IMR-90 (cell line): ENCODE measurements at regions not wholly inside any gene's neighbourhood (a gene's known extent, or its start where the extent isn't known, plus 50 kb on each side); places are given as distances from the start of the nearest gene placed in this dataset.

Source experiments
- ATAC-seq: fragments of 200-7000 bp; cut with Tn5 transposase; 2 replicates; pipeline ENCODE4 v1.9.1; 2020; ENCODE audit warnings: low read depth, mild to moderate bottlenecking, moderate library complexity
- BruUV-seq: library from RNA; stranded (reverse); fragments of 400-500 nt; replicated peaks from 2 replicates; lab custom pipeline; 2021; lab: Mats Ljungman, UMichigan
- CTCF ChIA-PET: fragments of 300-600 bp; formaldehyde crosslinking; extraction: SDS; loops from one replicate; lab custom pipeline; 2021; ENCODE audit warnings: antibody characterized with exemption; lab: Yijun Ruan, JAX
- POLR2A ChIA-PET: fragments of 300-600 bp; sonication (Branson Sonifier 250); formaldehyde crosslinking; loops from one replicate; lab custom pipeline; 2022; ENCODE audit warnings: antibody characterized with exemption; ENCODE audit not compliant: unreplicated experiment; lab: Charles Lee
- DNase-seq: peaks from one replicate; pipeline ENCODE4 v3.0.0; 2013
- H2AFZ ChIP-seq: replicated peaks from 2 replicates; pipeline ENCODE3; 2013; ENCODE audit warnings: low read length, mild to moderate bottlenecking; ENCODE audit not compliant: poor library complexity
- H2AK5ac ChIP-seq: 2 replicates; pipeline ENCODE4 v1.6.1; 2013; ENCODE audit warnings: low read depth, low read length, inconsistent platforms
- H2AK9ac ChIP-seq: replicated peaks from 2 replicates; pipeline ENCODE3; 2013; ENCODE audit warnings: mild to moderate bottlenecking, low read depth, low read length, moderate library complexity; ENCODE audit not compliant: poor library complexity
- H2BK120ac ChIP-seq: 2 replicates; pipeline ENCODE4 v1.6.1; 2013; ENCODE audit warnings: low read depth, low read length, inconsistent platforms
- H2BK15ac ChIP-seq: 3 replicates; pipeline ENCODE4 v1.6.1; 2013; ENCODE audit warnings: low read depth, low read length, inconsistent platforms
- H2BK20ac ChIP-seq: 2 replicates; pipeline ENCODE4 v1.6.1; 2013; ENCODE audit warnings: low read depth, mild to moderate bottlenecking, inconsistent platforms, low read length, moderate library complexity
- H2BK5ac ChIP-seq: 2 replicates; pipeline ENCODE4 v1.6.1; 2013; ENCODE audit warnings: mild to moderate bottlenecking, low read depth, low read length, inconsistent platforms; ENCODE audit not compliant: poor library complexity, severe bottlenecking
- H3K14ac ChIP-seq: replicated peaks from 2 replicates; pipeline ENCODE4 v1.6.1; 2013; ENCODE audit warnings: low read depth, low read length, inconsistent platforms
- H3K18ac ChIP-seq: 2 replicates; pipeline ENCODE4 v1.6.1; 2013; ENCODE audit warnings: low read depth, low read length, control low read depth
- H3K23ac ChIP-seq: 2 replicates; pipeline ENCODE4 v1.6.1; 2013; ENCODE audit warnings: low read depth, low read length, inconsistent platforms
- H3K27ac ChIP-seq: 2 replicates; pipeline ENCODE4 v1.5.1; 2013; ENCODE audit warnings: mild to moderate bottlenecking, control low read depth, low read length; ENCODE audit not compliant: insufficient read depth
- H3K27me3 ChIP-seq: 2 replicates; pipeline ENCODE4 v1.6.1; 2013; ENCODE audit warnings: low read length; ENCODE audit not compliant: control insufficient read depth, insufficient read depth
- H3K36me3 ChIP-seq: 2 replicates; pipeline ENCODE4 v1.6.1; 2013; ENCODE audit warnings: low read length, mixed read lengths; ENCODE audit not compliant: control insufficient read depth, insufficient read depth
- H3K4ac ChIP-seq: 2 replicates; pipeline ENCODE4 v1.6.1; 2013; ENCODE audit warnings: low read depth, low read length, inconsistent platforms
- H3K4me1 ChIP-seq: 2 replicates; pipeline ENCODE4 v1.6.1; 2013; ENCODE audit warnings: low read length, mixed read lengths; ENCODE audit not compliant: control insufficient read depth, insufficient read depth
- H3K4me2 ChIP-seq: 2 replicates; pipeline ENCODE4 v1.6.1; 2013; ENCODE audit warnings: low read depth, mild to moderate bottlenecking, control low read depth, low read length, moderate library complexity
- H3K4me3 ChIP-seq: 2 replicates; pipeline ENCODE4 v1.5.1; 2013; ENCODE audit warnings: low read depth, mild to moderate bottlenecking, control low read depth, low read length, moderate library complexity; ENCODE audit not compliant: insufficient read depth
- H3K56ac ChIP-seq: 2 replicates; pipeline ENCODE4 v1.6.1; 2013; ENCODE audit warnings: low read length, inconsistent platforms; ENCODE audit not compliant: insufficient read depth; ENCODE audit errors: extremely low read depth
- H3K79me1 ChIP-seq, 2 experiments: 2 replicates each; pipeline ENCODE4 v1.6.1; 2013; ENCODE audit warnings: low read length in 2 of 2, inconsistent platforms in 1 of 2, low read depth in 1 of 2
- H3K9ac ChIP-seq: 2 replicates; pipeline ENCODE4 v1.6.1; 2013; ENCODE audit warnings: low read depth, low read length, control low read depth
- H3K9me1 ChIP-seq: 2 replicates; pipeline ENCODE4 v1.6.1; 2013; ENCODE audit warnings: low read length, inconsistent platforms; ENCODE audit not compliant: insufficient read depth
- H3K9me3 ChIP-seq: 2 replicates; pipeline ENCODE4 v1.6.1; 2013; ENCODE audit warnings: low read length; ENCODE audit not compliant: control insufficient read depth, insufficient read depth
- H4K20me1 ChIP-seq: 2 replicates; pipeline ENCODE4 v1.6.1; 2013; ENCODE audit warnings: low read length, inconsistent platforms; ENCODE audit not compliant: insufficient read depth
- H4K5ac ChIP-seq: 2 replicates; pipeline ENCODE4 v1.6.1; 2013; ENCODE audit warnings: mild to moderate bottlenecking, low read depth, low read length, control low read depth
- H4K8ac ChIP-seq, 2 experiments: 2 replicates each; pipeline ENCODE4 v1.6.1; 2013; ENCODE audit warnings: low read depth in 2 of 2, low read length in 2 of 2, control low read depth in 1 of 2, inconsistent platforms in 1 of 2
- H4K91ac ChIP-seq: 2 replicates; pipeline ENCODE4 v1.6.1; 2013; ENCODE audit warnings: low read depth, low read length, inconsistent platforms; ENCODE audit not compliant: insufficient read depth
- BHLHE40 ChIP-seq: fragments of 150-350 bp; IDR thresholded peaks from 2 replicates; pipeline ENCODE4 v1.6.1; 2016; ENCODE audit warnings: mild to moderate bottlenecking, low read depth, low read length
- CEBPB ChIP-seq: IDR thresholded peaks from 2 replicates; pipeline ENCODE4 v1.6.1; 2012; ENCODE audit warnings: low read depth, low read length, improper control_type of control experiment
- CHD1 ChIP-seq: IDR thresholded peaks from 2 replicates; pipeline ENCODE4 v1.6.1; 2012; ENCODE audit warnings: low read depth, low read length, improper control_type of control experiment
- FOS ChIP-seq: fragments of 150-350 bp; IDR thresholded peaks from 2 replicates; pipeline ENCODE4 v1.6.1; 2016; ENCODE audit warnings: low read depth, low read length
- MAFK ChIP-seq: IDR thresholded peaks from 2 replicates; pipeline ENCODE4 v1.6.1; 2012; ENCODE audit warnings: low read depth, low read length, improper control_type of control experiment
- NFE2L2 ChIP-seq: fragments of 150-350 bp; IDR thresholded peaks from 2 replicates; pipeline ENCODE4 v1.6.1; 2016; ENCODE audit warnings: low read depth, mild to moderate bottlenecking, low read length
- POLR2A ChIP-seq: IDR thresholded peaks from 2 replicates; pipeline ENCODE4 v1.6.1; 2012; ENCODE audit warnings: mild to moderate bottlenecking, low read depth, low read length
- RAD21 ChIP-seq: IDR thresholded peaks from 2 replicates; pipeline ENCODE4 v1.6.1; 2012; ENCODE audit warnings: low read length, improper control_type of control experiment
- RCOR1 ChIP-seq: IDR thresholded peaks from 2 replicates; pipeline ENCODE4 v1.6.1; 2012; ENCODE audit warnings: mild to moderate bottlenecking, low read length, improper control_type of control experiment; ENCODE audit not compliant: insufficient replicate concordance
- SMC3 ChIP-seq: fragments of 150-350 bp; IDR thresholded peaks from 2 replicates; pipeline ENCODE4 v1.6.1; 2016; ENCODE audit warnings: low read depth, mild to moderate bottlenecking, antibody characterized with exemption, low read length, moderate library complexity
- WGBS, 2 experiments: methylation state at CpG; one replicate each; pipeline versions ENCODE4 v1.1.5 to v1.1.7; 2013; ENCODE audit warnings: missing lambda C conversion rate in 2 of 2; ENCODE audit not compliant: insufficient read length in 1 of 2; ENCODE audit errors: extremely low coverage in 2 of 2; 5-methylcytosine and 5-hydroxymethylcytosine counted together
- dilution Hi-C: fragments of 300-500 bp; cut with HindIII; formaldehyde crosslinking; loops from one replicate; pipeline ENCODE4 v1.14.3; 2018; ENCODE audit warnings: low sequenced_read_pairs; ENCODE audit not compliant: unreplicated experiment
- in situ Hi-C: fragments of 300-500 bp; cut with MboI; formaldehyde crosslinking; loops from 3 replicates; pipeline ENCODE4 v1.14.3; 2019; ENCODE audit warnings: low sequenced_read_pairs, inconsistent platforms, mixed read lengths
- intact Hi-C: fragments of 100-400 bp; cut with micrococcal nuclease; formaldehyde crosslinking; loops from 2 replicates; pipeline ENCODE4 v1.10.0; 2022
- TF ChIP-seq, protein P1 (sequence below): fragments of 150-350 bp; IDR thresholded peaks from 2 replicates; pipeline ENCODE4 v1.6.1; 2016; ENCODE audit warnings: low read depth, mild to moderate bottlenecking, low read length, moderate library complexity, borderline replicate concordance
- TF ChIP-seq, protein P2 (sequence below): conservative IDR thresholded peaks from 2 replicates; pipeline ENCODE4 v1.5.1; 2012; ENCODE audit warnings: mild to moderate bottlenecking, low read depth, low read length, improper control_type of control experiment

DNA sequence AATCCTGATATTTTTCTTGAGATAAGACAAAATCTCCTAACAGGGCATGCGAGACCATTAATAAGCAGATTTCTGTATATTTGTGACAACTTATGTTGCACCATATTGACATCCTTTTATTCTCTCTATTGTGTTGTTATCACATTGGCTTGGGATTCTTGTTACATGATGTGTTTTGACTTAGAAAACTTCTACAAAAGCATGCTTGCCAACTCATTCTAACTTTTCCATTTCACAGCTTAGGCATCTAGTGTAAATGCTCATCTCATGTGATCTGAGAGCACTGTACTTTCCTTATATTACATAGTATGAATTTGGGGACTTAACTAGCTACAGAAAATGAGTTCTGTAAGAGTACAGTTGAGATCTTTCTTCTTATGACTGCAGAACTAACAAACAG lies 1040.7 kb upstream of the ADGRB3 start:
- WGBS, 2 experiments, result no CpG with 5 or more reads among the region's 1 CpG
- Histone ChIP-seq H3K4me1 (no peaks in the 10 kb centered on the region), H3K36me3 (no peaks in the 10 kb centered on the region), H2AFZ (no peak overlapping the region), H2BK120ac (no peak overlapping the region), H3K9ac (no peak overlapping the region), H3K23ac (no peak overlapping the region), H3K4me2 (no peak overlapping the region), H2BK5ac (no peak overlapping the region), H4K20me1 (no peaks in the 10 kb centered on the region), H4K5ac (no peak overlapping the region), H4K91ac (no peak overlapping the region), H3K18ac (no peak overlapping the region), H3K14ac (no peak overlapping the region), H3K27ac (no peak overlapping the region), H2AK9ac (no peak overlapping the region), H3K4me3 (no peak overlapping the region), H3K79me1 (no peaks in the 10 kb centered on the region), H3K9me1 (no peaks in the 10 kb centered on the region), H3K27me3 (no peaks in the 10 kb centered on the region), H3K4ac (no peak overlapping the region), H3K56ac (no peak overlapping the region), H4K8ac (no peak overlapping the region), H2BK20ac (no peak overlapping the region), H3K9me3 (no peaks in the 10 kb centered on the region), H2AK5ac (no peak overlapping the region), H2BK15ac (no peak overlapping the region)
- in situ Hi-C loops (no loop called here), intact Hi-C loops (no loop called here), dilution Hi-C loops (no loop called here)
- no peak for ATAC-seq
- ChIA-PET POLR2A (no interaction called here), CTCF (no interaction called here)
- no TSS peak for BruUV-seq
- DNase-seq, result no peak
- no peak for TF ChIP-seq FOS
- no peak for TF ChIP-seq NFE2L2
- no peak for TF ChIP-seq RCOR1
- TF ChIP-seq CHD1, result no peak
- TF ChIP-seq, protein P1, sequence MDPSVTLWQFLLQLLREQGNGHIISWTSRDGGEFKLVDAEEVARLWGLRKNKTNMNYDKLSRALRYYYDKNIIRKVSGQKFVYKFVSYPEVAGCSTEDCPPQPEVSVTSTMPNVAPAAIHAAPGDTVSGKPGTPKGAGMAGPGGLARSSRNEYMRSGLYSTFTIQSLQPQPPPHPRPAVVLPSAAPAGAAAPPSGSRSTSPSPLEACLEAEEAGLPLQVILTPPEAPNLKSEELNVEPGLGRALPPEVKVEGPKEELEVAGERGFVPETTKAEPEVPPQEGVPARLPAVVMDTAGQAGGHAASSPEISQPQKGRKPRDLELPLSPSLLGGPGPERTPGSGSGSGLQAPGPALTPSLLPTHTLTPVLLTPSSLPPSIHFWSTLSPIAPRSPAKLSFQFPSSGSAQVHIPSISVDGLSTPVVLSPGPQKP, result no peak
- no peak for TF ChIP-seq RAD21
- no peak for TF ChIP-seq POLR2A
- no peak for TF ChIP-seq BHLHE40
- TF ChIP-seq SMC3, result no peak
- TF ChIP-seq CEBPB, result no peak
- no peak for TF ChIP-seq MAFK
- TF ChIP-seq, protein P2, sequence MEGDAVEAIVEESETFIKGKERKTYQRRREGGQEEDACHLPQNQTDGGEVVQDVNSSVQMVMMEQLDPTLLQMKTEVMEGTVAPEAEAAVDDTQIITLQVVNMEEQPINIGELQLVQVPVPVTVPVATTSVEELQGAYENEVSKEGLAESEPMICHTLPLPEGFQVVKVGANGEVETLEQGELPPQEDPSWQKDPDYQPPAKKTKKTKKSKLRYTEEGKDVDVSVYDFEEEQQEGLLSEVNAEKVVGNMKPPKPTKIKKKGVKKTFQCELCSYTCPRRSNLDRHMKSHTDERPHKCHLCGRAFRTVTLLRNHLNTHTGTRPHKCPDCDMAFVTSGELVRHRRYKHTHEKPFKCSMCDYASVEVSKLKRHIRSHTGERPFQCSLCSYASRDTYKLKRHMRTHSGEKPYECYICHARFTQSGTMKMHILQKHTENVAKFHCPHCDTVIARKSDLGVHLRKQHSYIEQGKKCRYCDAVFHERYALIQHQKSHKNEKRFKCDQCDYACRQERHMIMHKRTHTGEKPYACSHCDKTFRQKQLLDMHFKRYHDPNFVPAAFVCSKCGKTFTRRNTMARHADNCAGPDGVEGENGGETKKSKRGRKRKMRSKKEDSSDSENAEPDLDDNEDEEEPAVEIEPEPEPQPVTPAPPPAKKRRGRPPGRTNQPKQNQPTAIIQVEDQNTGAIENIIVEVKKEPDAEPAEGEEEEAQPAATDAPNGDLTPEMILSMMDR, result no peak
